ENCODE measurements at regions not wholly inside any gene's neighbourhood (a gene's known extent, or its start where the extent isn't known, plus 50 kb on each side); places are given as distances from the start of the nearest gene placed in this dataset.

GRCh38 chr2:106706283-106706682, 179.7 kb downstream of the ST6GAL2 start:
- no peak for TF ChIP-seq CTCF (IDR thresholded peaks at IDR 0.05)
- TF ChIP-seq EP300 (IDR thresholded peaks at IDR 0.05) = no peak
